Skin epidermis (tissue), 12 donors: ENCODE measurements at regions not wholly inside any gene's neighbourhood (a gene's known extent, or its start where the extent isn't known, plus 50 kb on each side); places are given as distances from the start of the nearest gene placed in this dataset.

ENCODE experiments used
- H3K27ac ChIP-seq, 21 experiments: fragments of 200-600 bp; sonication (generic) in 11 of 21; one replicate each; pipeline ENCODE4 v1.5.0; 2020; ENCODE audit warnings: mild to moderate bottlenecking in 3 of 21, inconsistent platforms in 2 of 21, moderate library complexity in 2 of 21
- H3K4me3 ChIP-seq, 7 experiments: fragments of 200-600 bp; sonication (generic) in 2 of 7; one replicate each; pipeline ENCODE4 v1.5.0; 2020; ENCODE audit warnings: inconsistent platforms in 2 of 7, mild to moderate bottlenecking in 2 of 7, moderate library complexity in 1 of 7

DNA sequence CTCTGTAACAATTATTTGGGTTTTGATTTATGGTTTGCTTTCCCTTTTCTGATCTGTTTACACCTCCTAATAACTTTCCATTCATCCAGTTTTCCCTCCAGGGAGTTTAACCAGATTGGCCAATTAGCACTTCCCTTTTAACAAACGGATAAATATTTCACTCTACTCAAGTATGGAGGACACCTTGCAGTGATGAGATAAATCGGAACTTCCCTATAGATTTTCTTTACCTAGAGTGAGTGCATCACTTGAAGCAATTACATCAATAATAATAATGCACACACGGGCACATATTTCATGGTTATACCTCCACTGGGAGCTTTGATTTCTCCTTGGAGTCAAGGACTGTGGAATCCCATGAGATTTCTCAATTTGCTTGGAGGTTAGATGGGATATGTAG is 239.1 kb upstream of the CFAP20DC start:
- no peak overlapping the region for H3K27ac ChIP-seq

DNA sequence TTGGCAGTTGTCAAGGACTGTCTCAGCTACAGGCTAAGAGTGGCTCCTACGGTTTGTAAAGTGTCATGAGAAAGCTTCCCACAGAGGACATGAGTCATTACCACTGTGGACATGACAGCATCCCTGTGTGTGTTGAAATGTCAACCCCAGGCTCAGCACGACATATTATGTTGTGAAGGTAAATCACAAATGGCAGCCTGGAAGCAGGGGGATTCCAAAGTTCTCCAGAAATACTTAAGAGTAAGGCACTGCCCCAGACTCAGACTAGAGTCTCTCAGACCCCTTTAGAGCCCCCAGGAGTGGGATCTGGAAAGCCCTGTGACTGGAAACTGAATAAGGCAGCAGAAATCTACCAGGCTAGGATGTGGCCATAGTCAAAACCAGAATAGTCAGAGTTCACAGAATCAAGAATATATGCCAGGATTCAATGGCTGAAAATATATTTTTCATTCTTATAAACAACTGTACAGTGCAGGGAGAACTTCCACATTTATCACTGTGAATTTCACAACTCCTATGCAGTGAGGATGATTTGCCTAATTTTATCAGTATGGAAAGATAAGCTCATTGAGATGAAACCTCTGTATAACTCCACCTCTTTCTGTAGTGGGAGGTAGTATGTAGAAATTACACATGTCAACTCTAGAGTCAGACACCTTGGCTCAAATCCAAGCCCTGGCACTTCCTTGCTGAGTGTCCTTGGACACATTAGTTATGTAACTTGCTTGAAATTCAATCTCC is 237.1 kb upstream of the CFAP20DC start:
- H3K27ac ChIP-seq: peak overlapping the region in 1 of 21 experiments; percentile 1
- H3K4me3 ChIP-seq: no peak overlapping the region

More for the DNA sequence above, 239.1 kb upstream of the CFAP20DC start:
- H3K4me3 ChIP-seq: no peak overlapping the region

- no peak overlapping the region for H3K27ac ChIP-seq
- no peak overlapping the region for H3K4me3 ChIP-seq
These were observed 235.7 kb upstream of the CFAP20DC start for GRCh38 chr3:59285560-59285959.

GRCh38 chr3:59284926-59285325 is 235.1 kb upstream of the CFAP20DC start:
- H3K27ac ChIP-seq: no peak overlapping the region
- H3K4me3 ChIP-seq: no peak overlapping the region

DNA sequence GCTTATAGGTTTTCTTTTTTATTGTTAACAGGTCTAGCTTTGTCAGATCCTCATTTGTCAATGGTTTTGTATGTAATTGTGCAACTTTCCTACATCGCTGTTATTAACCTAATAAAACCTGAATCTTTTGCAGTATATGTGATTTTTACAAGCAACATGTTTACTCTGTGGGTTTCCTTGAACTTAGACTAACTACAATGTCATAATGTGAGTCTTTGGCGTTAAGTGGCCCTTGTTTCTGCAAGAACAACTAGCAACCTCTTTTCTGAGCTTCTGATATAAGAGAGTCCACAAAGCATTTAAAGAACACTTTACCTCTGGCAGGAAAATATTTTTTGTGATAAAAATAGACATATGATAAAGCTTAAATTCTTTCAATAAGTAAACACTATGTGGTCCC is 230.3 kb upstream of the CFAP20DC start:
- Histone ChIP-seq H3K4me3 (no peak overlapping the region), H3K27ac (no peak overlapping the region)

DNA sequence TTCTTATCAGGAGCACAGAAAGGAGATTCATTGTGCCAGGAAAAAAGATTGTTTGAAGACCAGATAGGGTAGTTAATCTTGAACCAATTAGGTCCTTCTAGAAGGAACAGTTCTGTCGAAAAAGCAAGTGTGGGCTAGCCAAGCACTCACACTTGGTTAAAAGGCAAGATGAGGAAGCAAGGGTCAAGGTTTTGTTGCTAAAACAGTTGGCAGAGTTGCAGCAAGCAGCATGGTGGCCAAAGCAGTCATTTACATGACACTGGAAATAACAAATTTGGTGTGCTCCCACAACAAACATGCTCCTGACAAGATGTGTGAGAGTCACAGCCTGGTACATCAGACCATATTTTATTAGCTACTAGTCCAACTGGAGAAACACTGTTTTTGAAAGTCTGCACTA is 228.0 kb upstream of the CFAP20DC start:
- no peak overlapping the region for H3K4me3 ChIP-seq
- no peak overlapping the region for H3K27ac ChIP-seq

GRCh38 chr3:59277201-59277600 is 227.4 kb upstream of the CFAP20DC start:
- H3K27ac ChIP-seq: no peak overlapping the region

GRCh38 chr3:59273976-59274375 is 224.2 kb upstream of the CFAP20DC start:
- Histone ChIP-seq H3K27ac (no peak overlapping the region), H3K4me3 (no peak overlapping the region)

More at GRCh38 chr3:59277201-59277600, 227.4 kb upstream of the CFAP20DC start:
- no peak overlapping the region for H3K4me3 ChIP-seq

- no peak overlapping the region for H3K27ac ChIP-seq
- H3K4me3 ChIP-seq: no peak overlapping the region
These were observed 222.1 kb upstream of the CFAP20DC start for GRCh38 chr3:59271971-59272370.

- Histone ChIP-seq H3K4me3 (no peak overlapping the region), H3K27ac (no peak overlapping the region)
These were observed 221.1 kb upstream of the CFAP20DC start for GRCh38 chr3:59270921-59271320.

DNA sequence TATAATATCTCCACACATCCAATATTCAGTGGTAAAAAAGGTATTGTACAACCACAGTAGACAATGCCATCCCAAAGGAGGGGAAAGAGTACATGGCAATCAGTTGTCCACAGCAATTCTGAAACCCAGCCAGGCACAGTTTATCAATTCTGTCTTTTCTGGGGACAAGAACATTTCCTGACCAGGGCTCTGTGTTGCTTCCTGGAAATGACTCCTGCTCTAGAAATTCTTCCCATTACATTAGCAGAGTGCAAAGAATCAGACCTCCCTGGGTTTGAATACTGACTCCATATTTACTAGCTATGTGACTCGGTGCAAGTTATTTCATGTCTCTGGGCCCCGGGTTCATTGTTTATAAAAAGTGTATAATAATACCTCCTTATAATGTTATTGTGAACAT is 220.4 kb upstream of the CFAP20DC start:
- no peak overlapping the region for H3K27ac ChIP-seq
- H3K4me3 ChIP-seq: no peak overlapping the region

GRCh38 chr3:59268170-59268569 is 218.3 kb upstream of the CFAP20DC start:
- H3K4me3 ChIP-seq: no peak overlapping the region
- H3K27ac ChIP-seq: no peak overlapping the region

DNA sequence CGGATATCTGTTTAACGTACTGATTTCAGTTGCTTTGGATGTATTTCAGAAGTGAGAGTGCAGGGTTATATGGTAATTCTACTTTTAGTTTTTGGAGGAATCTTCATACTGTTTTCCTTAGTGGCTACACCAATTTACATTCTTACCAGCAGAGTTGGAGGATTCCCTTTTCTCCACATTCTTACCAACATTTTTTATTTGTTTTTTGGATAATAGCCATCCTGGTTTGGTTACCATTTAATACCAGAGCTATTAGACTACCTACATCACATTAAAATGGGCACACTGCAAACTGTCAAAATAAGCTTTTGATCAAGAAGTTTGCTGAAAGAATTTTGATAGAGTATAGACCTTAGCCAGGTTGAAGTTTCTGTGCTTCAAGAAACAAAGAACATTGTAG is 217.2 kb upstream of the CFAP20DC start:
- Histone ChIP-seq H3K4me3 (no peak overlapping the region), H3K27ac (no peak overlapping the region)

DNA sequence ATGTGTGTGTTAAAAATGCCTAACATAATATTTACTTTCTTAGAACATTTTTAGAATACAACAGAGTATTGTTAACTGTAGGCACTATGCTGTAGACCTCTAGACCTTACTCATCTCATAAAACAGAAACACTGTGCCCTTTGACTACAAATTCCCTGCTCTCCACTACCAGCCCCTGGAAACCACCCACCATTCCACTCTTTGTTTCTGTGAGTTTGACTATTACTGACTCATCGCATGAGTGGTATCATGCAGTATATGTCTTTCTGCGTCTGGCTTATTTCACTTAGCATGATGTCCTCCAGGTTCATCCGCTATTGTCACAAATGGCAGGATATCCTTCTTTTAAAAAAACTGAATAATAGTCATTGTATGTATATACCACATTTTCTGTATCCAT is 216.7 kb upstream of the CFAP20DC start:
- no peak overlapping the region for H3K4me3 ChIP-seq
- no peak overlapping the region for H3K27ac ChIP-seq

GRCh38 chr3:59265566-59265965 is 215.7 kb upstream of the CFAP20DC start:
- H3K27ac ChIP-seq: no peak overlapping the region
- no peak overlapping the region for H3K4me3 ChIP-seq

GRCh38 chr3:59264366-59264765 is 214.5 kb upstream of the CFAP20DC start:
- no peak overlapping the region for H3K27ac ChIP-seq
- H3K4me3 ChIP-seq: no peak overlapping the region

DNA sequence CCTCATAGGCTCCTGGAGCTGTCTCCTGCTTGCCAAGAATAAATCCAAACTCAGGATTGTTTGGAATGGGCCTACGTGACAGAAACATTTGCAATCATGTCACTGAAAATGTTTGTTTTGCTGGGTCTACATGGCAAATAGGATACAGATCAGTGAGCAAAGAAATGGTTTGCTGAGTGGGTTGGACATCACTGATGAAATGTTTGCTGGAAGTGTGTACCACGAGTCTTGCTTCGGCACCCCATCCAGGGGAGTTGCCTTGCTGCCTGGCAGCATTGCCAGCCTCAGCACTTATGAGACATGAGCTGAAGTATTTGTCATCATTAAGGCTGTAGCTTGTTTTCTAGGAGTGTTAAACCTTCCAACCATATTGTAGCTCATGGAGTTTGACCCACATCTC is 213.3 kb upstream of the CFAP20DC start:
- H3K27ac ChIP-seq: no peak overlapping the region

DNA sequence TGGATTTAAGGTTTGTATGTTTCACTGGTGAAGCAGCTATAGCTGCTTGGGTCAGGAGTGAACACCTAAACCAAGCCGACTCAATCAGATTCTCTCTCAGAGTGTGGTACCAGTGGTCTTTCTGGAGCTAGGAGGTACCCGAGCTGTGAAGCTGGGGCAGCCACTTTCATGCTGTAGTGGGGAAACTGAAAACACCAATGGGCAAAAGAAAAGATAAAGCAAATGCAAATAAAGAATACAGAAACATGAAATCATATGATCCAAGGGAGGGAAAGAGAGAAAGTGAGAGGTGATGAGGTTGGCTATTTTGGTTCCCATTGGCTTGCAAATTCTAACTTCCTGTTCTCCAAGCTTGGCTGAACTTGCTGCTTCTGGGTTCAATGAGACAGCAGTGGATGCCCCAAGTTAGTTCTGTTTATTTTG is 212.3 kb upstream of the CFAP20DC start:
- Histone ChIP-seq H3K4me3 (no peak overlapping the region), H3K27ac (no peak overlapping the region)

More for the DNA sequence above, 213.3 kb upstream of the CFAP20DC start:
- H3K4me3 ChIP-seq: no peak overlapping the region

GRCh38 chr3:59261009-59261408 is 211.2 kb upstream of the CFAP20DC start:
- H3K4me3 ChIP-seq: no peak overlapping the region
- no peak overlapping the region for H3K27ac ChIP-seq

- H3K4me3 ChIP-seq: no peak overlapping the region
- no peak overlapping the region for H3K27ac ChIP-seq
These were observed 208.9 kb upstream of the CFAP20DC start for GRCh38 chr3:59258550-59259260.

GRCh38 chr3:59257506-59257905 is 207.7 kb upstream of the CFAP20DC start:
- H3K4me3 ChIP-seq: no peak overlapping the region
- no peak overlapping the region for H3K27ac ChIP-seq
